Endothelial cell of umbilical vein (primary cell): ENCODE measurements at regions not wholly inside any gene's neighbourhood (a gene's known extent, or its start where the extent isn't known, plus 50 kb on each side); places are given as distances from the start of the nearest gene placed in this dataset.

ENCODE experiments used
- CTCF ChIP-seq, 2 donors: IDR thresholded peaks; 1 replicate in 1 of 2; 2 replicates in 1 of 2; pipeline ENCODE4 v1.5.1; 2011; ENCODE audit warnings: low read length in 2 of 2, mild to moderate bottlenecking in 2 of 2, moderate library complexity in 2 of 2, control low read depth in 1 of 2, inconsistent platforms in 1 of 2, low read depth in 1 of 2; ENCODE audit not compliant: insufficient read depth in 1 of 2; ENCODE audit errors: extremely low read depth in 1 of 2
- JUN ChIP-seq: IDR thresholded peaks from 2 replicates; pipeline ENCODE4 v1.6.1; 2011; ENCODE audit warnings: borderline replicate concordance, low read depth; ENCODE audit not compliant: insufficient read length, insufficient read depth
- POLR2A ChIP-seq: IDR thresholded peaks from 2 replicates; pipeline ENCODE4 v1.6.1; 2012; ENCODE audit warnings: low read depth, mild to moderate bottlenecking, control low read depth, low read length
- POLR2AphosphoS5 ChIP-seq: IDR thresholded peaks from 2 replicates; pipeline ENCODE4 v1.6.1; 2012; ENCODE audit warnings: low read depth, mild to moderate bottlenecking, control low read depth, low read length, moderate library complexity; ENCODE audit not compliant: insufficient read depth

- TF ChIP-seq POLR2AphosphoS5 (no peak), CTCF (IDR thresholded peaks at IDR 0.05; ENCODE audit: extremely low read depth in 1 of 2, insufficient read depth in 1 of 2, low read depth in 1 of 2, low read length in 2 of 2) (no peak), POLR2A (no peak), JUN (no peak)
Measured at GRCh38 chr14:89743828-89744227, 210.7 kb downstream of the EFCAB11 start.
